Ishikawa (cell line): ENCODE measurements at regions not wholly inside any gene's neighbourhood (a gene's known extent, or its start where the extent isn't known, plus 50 kb on each side); places are given as distances from the start of the nearest gene placed in this dataset.

Source experiments
- CEBPB ChIP-seq: IDR thresholded peaks from 2 replicates; pipeline ENCODE4 v1.6.1; 2012
- CREB1 ChIP-seq: IDR thresholded peaks from 2 replicates; pipeline ENCODE4 v1.6.1; 2012; ENCODE audit warnings: low read depth
- EGR1 ChIP-seq: IDR thresholded peaks from 2 replicates; pipeline ENCODE4 v1.6.1; 2012
- EP300 ChIP-seq: IDR thresholded peaks from 2 replicates; pipeline ENCODE4 v1.6.1; 2012; ENCODE audit warnings: borderline replicate concordance
- FOXM1 ChIP-seq: IDR thresholded peaks from 2 replicates; pipeline ENCODE4 v1.6.1; 2012; ENCODE audit warnings: low read depth, borderline replicate concordance
- NFIC ChIP-seq: IDR thresholded peaks from 2 replicates; pipeline ENCODE4 v1.6.1; 2012
- RAD21 ChIP-seq: IDR thresholded peaks from 2 replicates; pipeline ENCODE4 v1.6.1; 2012; ENCODE audit warnings: low read depth
- TAF1 ChIP-seq: IDR thresholded peaks from 2 replicates; pipeline ENCODE4 v1.6.1; 2012; ENCODE audit warnings: low read depth, mild to moderate bottlenecking
- TCF12 ChIP-seq: IDR thresholded peaks from 2 replicates; pipeline ENCODE4 v1.6.1; 2012; ENCODE audit warnings: low read depth
- TEAD4 ChIP-seq: IDR thresholded peaks from 2 replicates; pipeline ENCODE4 v1.6.1; 2012
- YY1 ChIP-seq: IDR thresholded peaks from 2 replicates; pipeline ENCODE4 v1.6.1; 2012; ENCODE audit warnings: low read depth
- ZBTB7A ChIP-seq: IDR thresholded peaks from 2 replicates; pipeline ENCODE4 v1.6.1; 2012; ENCODE audit warnings: low read depth
- TF ChIP-seq, protein P1 (sequence below): IDR thresholded peaks from 2 replicates; pipeline ENCODE4 v1.6.1; 2012
- TF ChIP-seq, protein P2 (sequence below): IDR thresholded peaks from 2 replicates; pipeline ENCODE4 v1.6.1; 2012; ENCODE audit warnings: low read depth, mild to moderate bottlenecking
- TF ChIP-seq, protein P3 (sequence below): IDR thresholded peaks from 2 replicates; pipeline ENCODE4 v1.6.1; 2012

DNA sequence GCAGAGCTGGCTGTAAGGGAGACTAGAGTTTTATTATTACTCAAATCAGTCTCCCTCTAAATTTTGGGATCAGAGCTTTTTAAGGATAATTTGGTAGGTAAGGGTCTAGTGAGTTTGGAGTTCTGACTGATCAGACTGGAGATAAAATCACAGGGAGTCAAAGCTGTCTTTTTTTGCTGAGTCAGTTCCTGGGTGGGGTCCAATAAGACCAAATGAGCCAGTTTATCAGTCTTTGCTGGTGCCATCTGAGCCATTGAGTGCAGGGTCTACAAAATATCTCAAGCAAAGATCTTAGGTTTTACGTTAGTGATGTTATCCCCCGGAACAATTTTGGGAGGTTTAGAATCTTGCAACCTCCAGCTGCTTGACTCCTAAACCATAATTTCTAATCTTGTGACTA, 935.1 kb upstream of the RAG2 start:
- no peak for TF ChIP-seq TCF12
- TF ChIP-seq NFIC, result no peak
- TF ChIP-seq YY1, result no peak
- no peak for TF ChIP-seq CEBPB
- TF ChIP-seq ZBTB7A, result no peak
- TF ChIP-seq TEAD4, result no peak

DNA sequence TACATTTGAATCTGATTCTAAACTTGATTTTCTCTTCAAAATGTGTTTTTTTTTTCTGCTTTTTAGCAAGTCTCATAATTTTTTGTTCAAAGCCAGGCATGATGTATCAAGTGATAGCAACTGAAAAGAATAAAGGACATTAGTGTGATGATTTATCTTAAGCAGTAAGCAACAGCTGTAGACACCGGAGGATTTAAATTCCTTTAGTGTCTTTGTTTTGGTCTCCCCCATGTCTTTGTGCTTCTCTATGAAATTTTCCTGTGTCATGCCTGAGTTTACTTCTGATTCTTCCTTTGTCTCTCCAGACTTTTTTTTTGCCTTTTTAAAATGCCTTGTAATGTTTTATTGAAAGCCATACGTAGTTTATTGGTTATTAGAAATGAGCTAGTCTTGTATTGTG, 934.2 kb upstream of the RAG2 start:
- TF ChIP-seq NFIC, result no peak
- TF ChIP-seq EP300, result no peak
- no peak for TF ChIP-seq EGR1
- TF ChIP-seq CREB1, result no peak
- no peak for TF ChIP-seq YY1
- TF ChIP-seq ZBTB7A, result no peak
- TF ChIP-seq, protein P1, sequence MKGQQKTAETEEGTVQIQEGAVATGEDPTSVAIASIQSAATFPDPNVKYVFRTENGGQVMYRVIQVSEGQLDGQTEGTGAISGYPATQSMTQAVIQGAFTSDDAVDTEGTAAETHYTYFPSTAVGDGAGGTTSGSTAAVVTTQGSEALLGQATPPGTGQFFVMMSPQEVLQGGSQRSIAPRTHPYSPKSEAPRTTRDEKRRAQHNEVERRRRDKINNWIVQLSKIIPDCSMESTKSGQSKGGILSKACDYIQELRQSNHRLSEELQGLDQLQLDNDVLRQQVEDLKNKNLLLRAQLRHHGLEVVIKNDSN, result no peak
- no peak for TF ChIP-seq FOXM1
- TF ChIP-seq, protein P2, sequence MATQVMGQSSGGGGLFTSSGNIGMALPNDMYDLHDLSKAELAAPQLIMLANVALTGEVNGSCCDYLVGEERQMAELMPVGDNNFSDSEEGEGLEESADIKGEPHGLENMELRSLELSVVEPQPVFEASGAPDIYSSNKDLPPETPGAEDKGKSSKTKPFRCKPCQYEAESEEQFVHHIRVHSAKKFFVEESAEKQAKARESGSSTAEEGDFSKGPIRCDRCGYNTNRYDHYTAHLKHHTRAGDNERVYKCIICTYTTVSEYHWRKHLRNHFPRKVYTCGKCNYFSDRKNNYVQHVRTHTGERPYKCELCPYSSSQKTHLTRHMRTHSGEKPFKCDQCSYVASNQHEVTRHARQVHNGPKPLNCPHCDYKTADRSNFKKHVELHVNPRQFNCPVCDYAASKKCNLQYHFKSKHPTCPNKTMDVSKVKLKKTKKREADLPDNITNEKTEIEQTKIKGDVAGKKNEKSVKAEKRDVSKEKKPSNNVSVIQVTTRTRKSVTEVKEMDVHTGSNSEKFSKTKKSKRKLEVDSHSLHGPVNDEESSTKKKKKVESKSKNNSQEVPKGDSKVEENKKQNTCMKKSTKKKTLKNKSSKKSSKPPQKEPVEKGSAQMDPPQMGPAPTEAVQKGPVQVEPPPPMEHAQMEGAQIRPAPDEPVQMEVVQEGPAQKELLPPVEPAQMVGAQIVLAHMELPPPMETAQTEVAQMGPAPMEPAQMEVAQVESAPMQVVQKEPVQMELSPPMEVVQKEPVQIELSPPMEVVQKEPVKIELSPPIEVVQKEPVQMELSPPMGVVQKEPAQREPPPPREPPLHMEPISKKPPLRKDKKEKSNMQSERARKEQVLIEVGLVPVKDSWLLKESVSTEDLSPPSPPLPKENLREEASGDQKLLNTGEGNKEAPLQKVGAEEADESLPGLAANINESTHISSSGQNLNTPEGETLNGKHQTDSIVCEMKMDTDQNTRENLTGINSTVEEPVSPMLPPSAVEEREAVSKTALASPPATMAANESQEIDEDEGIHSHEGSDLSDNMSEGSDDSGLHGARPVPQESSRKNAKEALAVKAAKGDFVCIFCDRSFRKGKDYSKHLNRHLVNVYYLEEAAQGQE, result no peak
- no peak for TF ChIP-seq TAF1
- no peak for TF ChIP-seq CEBPB
- TF ChIP-seq, protein P3, sequence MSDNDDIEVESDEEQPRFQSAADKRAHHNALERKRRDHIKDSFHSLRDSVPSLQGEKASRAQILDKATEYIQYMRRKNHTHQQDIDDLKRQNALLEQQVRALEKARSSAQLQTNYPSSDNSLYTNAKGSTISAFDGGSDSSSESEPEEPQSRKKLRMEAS, result no peak
- TF ChIP-seq TCF12, result no peak
- TF ChIP-seq RAD21, result no peak
- TF ChIP-seq TEAD4, result no peak

DNA sequence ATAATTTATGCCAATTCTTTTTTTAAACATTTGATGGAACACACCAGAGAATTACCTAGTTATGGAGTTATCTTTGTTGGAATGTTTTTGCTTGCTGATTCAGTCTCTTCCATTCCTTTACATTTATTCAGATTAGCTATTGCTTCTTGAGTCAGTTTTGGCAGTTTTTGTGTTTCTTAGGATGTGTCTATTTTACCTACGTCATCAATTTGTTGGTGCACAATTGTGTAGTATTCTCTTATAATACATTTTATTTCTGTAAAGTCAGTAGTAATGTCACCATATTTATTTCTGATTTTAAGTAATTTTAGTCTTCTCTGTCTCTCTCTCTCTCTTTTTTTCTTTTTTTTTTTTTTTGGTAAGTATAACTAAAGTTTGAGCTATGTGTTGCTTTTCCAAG, 929.5 kb upstream of the RAG2 start:
- no peak for TF ChIP-seq RAD21
- TF ChIP-seq, protein P1, result no peak
- TF ChIP-seq, protein P3, result no peak
- TF ChIP-seq TAF1, result no peak
- no peak for TF ChIP-seq TEAD4
- no peak for TF ChIP-seq EGR1
- TF ChIP-seq FOXM1, result no peak
- no peak for TF ChIP-seq NFIC
- TF ChIP-seq ZBTB7A, result no peak
- TF ChIP-seq CREB1, result no peak
- no peak for TF ChIP-seq TCF12
- TF ChIP-seq EP300, result no peak
- no peak for TF ChIP-seq CEBPB
- no peak for TF ChIP-seq YY1

DNA sequence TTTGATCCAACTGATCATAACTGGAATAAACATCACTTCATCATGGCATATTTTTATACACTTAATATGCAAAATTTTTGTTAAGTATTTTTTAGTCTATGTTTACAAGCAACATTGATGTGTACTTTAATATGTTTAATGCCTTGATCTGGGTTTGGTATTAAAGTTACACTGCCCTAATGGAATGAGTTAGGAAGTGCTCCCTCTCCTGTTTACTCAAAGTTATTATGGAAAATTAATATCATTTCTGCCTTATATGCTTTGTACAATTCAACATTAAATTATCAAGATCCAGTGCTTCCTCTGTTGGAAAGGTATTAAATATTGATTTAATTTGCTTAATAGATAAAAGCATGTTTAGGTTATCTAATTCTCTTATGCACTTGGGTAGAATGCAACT, 927.3 kb upstream of the RAG2 start:
- no peak for TF ChIP-seq RAD21
- TF ChIP-seq TCF12, result no peak

DNA sequence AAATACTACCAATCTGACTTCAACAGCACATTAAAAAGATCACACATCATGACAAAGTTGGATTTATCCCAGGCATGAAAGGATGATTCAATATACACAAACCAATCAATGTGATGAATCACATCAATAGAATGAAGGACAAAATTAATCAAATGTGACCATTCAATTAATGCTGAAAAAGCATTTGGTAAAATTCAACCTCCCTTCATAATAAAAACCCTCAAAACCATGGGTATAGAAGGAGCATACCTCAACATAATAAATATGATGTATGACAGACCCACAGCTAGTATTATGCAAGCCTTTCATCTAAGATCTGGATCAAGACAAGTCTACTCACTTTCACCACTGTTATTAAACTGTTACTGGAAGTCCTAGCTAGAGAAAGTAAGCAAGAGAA, 921.7 kb upstream of the RAG2 start:
- TF ChIP-seq TEAD4 (no peak), TAF1 (no peak), ZBTB7A (no peak), EGR1 (no peak)

DNA sequence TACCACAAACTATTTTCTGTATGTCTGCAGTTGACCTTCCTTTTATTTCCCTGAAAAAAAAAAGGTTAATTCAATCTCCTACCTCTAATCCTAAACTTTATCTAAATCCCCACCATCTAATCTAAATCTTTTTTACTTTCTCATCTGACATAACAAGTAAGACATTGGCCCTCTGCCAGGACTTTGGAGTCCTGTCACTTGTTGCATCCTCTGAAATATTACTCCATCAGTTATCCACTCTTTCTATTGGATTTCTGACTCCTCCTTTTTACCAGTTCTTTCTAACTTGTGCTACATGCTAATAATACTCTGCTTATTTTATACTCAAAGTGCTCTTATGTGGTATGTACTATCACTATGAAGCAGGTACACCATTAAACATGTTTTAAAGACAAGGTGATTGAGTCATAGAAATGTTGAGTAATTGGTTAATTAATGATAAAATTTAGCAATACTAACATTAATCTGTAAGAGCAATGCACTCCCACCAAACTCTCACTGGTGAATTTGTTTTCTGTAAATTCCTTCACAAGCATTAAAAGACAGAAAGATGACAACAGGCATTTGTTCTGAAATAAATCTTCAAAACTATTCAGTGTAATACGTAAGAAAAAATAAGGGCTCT, 914.2 kb upstream of the RAG2 start:
- TF ChIP-seq TCF12, result no peak

DNA sequence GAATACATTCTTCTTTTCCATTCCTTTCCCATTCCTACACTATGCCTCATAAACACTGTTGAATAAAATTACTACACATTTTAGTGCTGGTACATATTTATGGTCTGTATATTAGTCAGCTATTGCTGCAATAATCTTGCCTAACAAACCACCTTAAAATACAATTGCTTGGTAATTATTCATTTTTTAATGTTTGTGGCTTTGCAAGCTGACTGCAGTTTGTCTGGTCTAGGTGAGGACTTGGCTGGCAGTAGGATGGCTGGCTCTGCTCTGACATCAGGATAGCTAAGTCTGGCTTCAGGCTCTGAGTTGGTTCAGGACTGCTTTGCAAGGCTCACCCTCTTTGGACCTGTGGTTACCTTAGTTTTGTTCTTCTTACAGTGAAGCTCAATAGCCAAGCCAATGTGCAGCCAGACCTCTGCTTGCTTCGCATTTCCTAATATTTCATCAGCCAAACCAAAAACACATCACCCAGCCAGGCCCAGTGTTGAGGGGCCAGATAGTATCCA, 913.4 kb upstream of the RAG2 start:
- TF ChIP-seq EP300 (no peak), NFIC (no peak), YY1 (no peak), ZBTB7A (no peak), CREB1 (no peak), FOXM1 (no peak), RAD21 (no peak), CEBPB (no peak), TAF1 (no peak), EGR1 (no peak), TEAD4 (no peak), TCF12 (no peak)
- TF ChIP-seq, protein P1, result no peak
- TF ChIP-seq, protein P2, result no peak
- TF ChIP-seq, protein P3, result no peak
